ENCODE measurements at regions not wholly inside any gene's neighbourhood (a gene's known extent, or its start where the extent isn't known, plus 50 kb on each side); places are given as distances from the start of the nearest gene placed in this dataset.
"Not testable (repeated sequence)": the region's sequence is repeated elsewhere in the genome, so short reads cannot be mapped to it uniquely, and the experiment has no call there.

DNA sequence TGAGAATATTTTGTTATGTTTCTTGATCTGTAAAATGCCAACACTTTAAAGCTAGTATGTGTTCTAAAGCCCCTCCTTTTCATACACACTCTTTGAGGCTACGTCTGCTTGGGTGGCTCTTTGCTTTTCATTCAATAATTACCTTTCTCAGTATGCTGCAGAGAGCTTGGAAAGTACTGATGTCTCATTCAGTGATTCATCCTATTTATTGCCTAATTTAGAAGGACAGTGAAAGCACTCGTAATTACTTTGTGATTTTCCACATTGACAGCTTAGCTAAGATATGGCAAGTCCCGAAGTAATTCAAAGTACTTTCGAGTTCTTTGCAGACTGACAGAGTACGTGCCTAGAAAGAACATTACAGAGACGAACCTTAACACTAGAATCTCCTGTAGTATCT lies 57.2 kb downstream of the BMP15 start:
- H3K4me1 Mint-ChIP-seq (ENCODE audit: low read depth) = no peaks in the 10 kb centered on the region
- no peaks in the 10 kb centered on the region for H3K27me3 Mint-ChIP-seq
- H3K9me3 Mint-ChIP-seq = no peaks in the 10 kb centered on the region

DNA sequence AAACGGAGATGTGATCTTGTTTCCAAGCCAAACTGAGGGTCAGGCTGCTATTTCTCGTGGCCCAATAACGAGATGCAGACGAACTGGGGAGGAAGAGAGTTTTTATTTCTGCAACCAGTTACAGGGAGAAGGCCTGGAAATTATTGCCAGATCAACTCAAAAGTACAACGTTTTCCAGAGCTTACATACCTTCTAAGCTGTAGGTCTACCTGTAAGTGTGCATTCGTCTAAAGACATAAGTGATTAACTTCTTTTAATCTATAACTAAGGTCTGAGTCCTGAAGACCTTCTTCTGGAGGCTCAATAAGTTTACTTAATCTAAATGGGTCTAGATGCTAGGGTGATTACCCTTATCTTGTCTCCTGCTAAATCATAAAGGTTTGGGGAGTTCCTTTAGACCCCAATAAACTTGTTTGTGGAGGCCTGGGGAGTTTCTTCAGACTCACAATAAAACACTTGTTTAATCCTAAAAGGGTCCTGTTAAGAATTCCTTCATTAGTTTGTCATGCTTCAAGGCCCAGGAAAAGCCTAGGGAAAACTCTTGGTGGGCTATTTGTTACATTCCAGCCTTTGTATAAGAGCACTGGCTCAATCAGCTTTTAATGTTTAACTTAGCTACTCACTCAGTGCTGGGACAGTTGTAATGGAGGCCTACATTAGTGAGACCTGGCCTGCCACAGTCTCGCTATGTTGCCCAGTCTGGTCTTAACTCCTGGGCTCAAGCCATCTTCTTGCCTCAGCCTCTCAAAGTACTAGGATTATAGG lies 58.5 kb downstream of the BMP15 start:
- H3K27ac Mint-ChIP-seq; H3K9me3 Mint-ChIP-seq; H3K27me3 Mint-ChIP-seq; H3K36me3 Mint-ChIP-seq (ENCODE audit: low read depth); H3K4me1 Mint-ChIP-seq (ENCODE audit: low read depth); H3K4me3 Mint-ChIP-seq: not testable (repeated sequence)

More for the DNA sequence above, 57.2 kb downstream of the BMP15 start:
- H3K4me3 Mint-ChIP-seq = no peak overlapping the region
- no peak overlapping the region for H3K27ac Mint-ChIP-seq
- H3K36me3 Mint-ChIP-seq (ENCODE audit: low read depth) = no peaks in the 10 kb centered on the region

DNA sequence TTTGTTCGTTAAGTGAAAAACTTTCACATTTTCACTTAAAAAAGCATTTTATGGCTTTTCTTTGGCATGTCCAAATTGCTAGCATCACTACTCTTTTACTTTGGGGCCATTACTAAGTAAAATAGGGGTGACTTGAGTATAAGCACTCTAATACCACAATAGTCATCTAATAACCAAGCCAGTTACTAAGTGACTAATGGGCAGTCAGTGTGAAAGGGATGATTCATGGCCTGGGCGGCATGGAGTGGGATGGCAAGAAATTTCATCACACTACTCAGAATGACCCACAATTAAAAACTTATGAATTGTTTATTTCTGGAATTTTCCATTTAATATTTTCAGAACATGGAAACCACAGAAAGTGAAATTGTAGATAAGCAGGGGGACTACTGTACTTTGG lies 60.9 kb downstream of the BMP15 start:
- Mint-ChIP-seq H3K27me3 (no peaks in the 10 kb centered on the region), H3K4me3 (no peak overlapping the region), H3K4me1 (ENCODE audit: low read depth) (no peaks in the 10 kb centered on the region), H3K36me3 (ENCODE audit: low read depth) (no peaks in the 10 kb centered on the region), H3K27ac (peak overlapping the region; percentile 16), H3K9me3 (no peaks in the 10 kb centered on the region)

DNA sequence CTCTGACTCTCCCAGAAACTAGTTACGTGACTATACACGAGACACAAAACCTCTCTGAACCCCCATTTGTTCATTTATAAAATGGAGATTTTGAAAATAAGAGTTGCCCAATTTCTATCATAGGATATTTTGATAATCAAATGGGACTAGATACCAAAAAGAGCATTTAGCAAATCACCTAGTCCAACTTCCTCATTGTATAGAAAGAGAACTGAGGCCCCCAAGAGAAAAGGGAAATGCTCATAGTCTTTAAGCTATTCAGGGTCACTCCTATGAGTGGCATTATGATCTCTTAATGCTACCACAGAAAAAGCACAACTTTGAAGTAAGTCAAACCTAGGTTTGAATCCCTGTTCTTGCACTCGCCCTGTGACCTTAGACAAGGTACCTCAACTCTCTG lies 62.7 kb downstream of the BMP15 start:
- Mint-ChIP-seq H3K4me3 (no peak overlapping the region), H3K27me3 (no peaks in the 10 kb centered on the region), H3K4me1 (ENCODE audit: low read depth) (no peaks in the 10 kb centered on the region), H3K27ac (no peak overlapping the region), H3K36me3 (ENCODE audit: low read depth) (no peaks in the 10 kb centered on the region), H3K9me3 (no peaks in the 10 kb centered on the region)

DNA sequence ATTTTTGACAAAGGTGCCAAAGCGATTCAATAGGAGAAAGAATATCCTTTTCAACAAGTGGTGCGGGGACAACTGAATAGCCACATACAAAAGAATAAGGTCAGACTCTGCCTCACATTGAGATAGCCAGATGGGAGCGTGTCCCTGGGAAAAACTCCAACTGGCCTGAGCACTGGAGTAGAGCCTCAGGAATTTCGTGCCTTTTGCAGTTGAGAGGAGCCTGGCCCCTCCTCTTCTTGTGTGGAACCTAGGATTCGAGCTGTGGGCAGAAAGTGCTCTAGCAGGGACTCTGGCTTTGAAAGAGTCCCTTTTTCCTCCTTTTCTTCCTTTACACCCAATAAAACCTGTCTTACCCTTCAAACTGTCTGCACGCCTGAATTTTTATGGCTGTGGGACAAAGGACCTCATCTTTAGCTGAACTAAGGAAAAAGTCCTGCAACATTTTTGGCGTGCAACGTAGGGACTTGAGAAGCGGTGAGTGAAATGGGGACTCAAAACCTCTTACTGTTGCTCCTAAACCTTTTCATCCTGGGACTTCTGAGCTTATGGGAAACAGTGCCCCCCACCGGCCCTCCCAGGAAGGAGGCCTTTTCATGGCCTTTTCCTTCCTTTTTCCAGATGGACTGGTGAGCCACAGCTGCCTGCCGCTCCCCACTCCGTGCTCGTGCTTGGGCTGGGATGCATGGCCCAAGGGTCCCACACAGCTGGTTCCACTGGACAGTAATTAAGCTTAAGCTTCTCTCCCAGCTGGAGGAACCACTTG lies 68.6 kb downstream of the BMP15 start:
- Mint-ChIP-seq H3K4me3 (no peak overlapping the region), H3K4me1 (ENCODE audit: low read depth) (no peaks in the 10 kb centered on the region), H3K36me3 (ENCODE audit: low read depth) (no peaks in the 10 kb centered on the region), H3K27ac (no peak overlapping the region), H3K9me3 (no peaks in the 10 kb centered on the region), H3K27me3 (no peaks in the 10 kb centered on the region)

DNA sequence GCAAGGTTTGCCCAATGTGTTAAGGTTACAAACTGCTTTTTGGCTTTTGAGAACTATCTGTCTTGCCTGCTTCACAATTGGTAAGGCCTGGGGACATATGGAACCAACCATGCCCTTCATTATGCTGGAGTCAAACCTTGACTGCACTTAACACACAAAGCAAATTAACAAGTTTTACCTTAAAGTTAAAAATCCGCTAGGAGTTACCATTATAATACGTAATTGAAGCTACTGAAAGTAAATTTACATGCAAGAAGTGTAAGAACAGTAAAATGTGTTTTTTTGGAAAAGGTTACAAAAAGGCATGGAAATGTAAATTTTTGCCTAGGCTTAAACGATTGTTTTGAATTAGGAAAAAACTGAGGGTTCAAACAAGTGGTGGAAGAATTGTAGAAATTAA lies 69.7 kb downstream of the BMP15 start:
- Mint-ChIP-seq H3K36me3 (ENCODE audit: low read depth) (no peaks in the 10 kb centered on the region), H3K27me3 (no peaks in the 10 kb centered on the region), H3K4me3 (no peak overlapping the region), H3K9me3 (no peaks in the 10 kb centered on the region), H3K27ac (no peak overlapping the region), H3K4me1 (ENCODE audit: low read depth) (no peaks in the 10 kb centered on the region)

DNA sequence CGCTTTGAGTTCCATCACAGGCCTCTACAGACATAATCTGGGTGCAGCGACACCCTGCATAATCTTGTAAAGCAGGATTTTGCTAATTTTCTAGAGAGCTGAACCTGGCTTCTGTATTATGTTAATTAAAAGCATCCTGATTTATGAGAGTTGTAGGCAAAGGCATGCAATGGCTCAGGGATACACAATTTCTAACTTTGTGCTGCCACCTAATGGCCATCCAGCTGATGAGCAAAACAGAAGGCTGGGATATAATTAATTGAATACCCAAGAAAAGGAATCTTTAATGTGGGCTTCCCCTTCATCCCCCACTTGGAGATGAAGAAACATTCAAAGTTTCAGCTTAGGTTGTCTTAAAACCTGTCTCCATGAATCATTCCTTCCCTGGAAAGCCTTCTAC lies 78.1 kb downstream of the BMP15 start:
- Mint-ChIP-seq H3K36me3 (ENCODE audit: low read depth) (no peaks in the 10 kb centered on the region), H3K27ac (no peak overlapping the region), H3K9me3 (no peaks in the 10 kb centered on the region), H3K4me1 (ENCODE audit: low read depth) (no peaks in the 10 kb centered on the region), H3K4me3 (no peak overlapping the region), H3K27me3 (no peaks in the 10 kb centered on the region)

DNA sequence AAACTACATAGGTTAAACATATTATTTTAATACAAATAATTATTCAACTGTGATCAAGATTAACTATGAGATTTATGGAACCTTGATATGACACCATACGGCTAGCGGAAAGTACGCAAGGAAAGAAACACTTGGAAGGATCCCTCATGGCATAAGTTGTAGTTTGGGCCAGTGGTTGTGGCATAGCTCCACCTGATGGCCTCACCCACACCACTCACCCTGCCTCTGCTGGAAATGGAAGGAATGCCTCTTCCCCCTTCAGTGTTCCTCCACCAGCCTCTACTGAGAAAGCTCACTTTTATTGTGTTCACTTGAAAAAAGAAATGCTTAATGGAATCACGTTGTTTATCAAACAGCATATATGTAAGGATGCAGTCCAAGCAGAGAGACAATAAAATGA lies 86.4 kb downstream of the BMP15 start:
- no peak overlapping the region for H3K27ac Mint-ChIP-seq
- no peak overlapping the region for H3K4me3 Mint-ChIP-seq
- no peaks in the 10 kb centered on the region for H3K4me1 Mint-ChIP-seq (ENCODE audit: low read depth)
- no peaks in the 10 kb centered on the region for H3K9me3 Mint-ChIP-seq
- H3K36me3 Mint-ChIP-seq (ENCODE audit: low read depth) = no peaks in the 10 kb centered on the region
- H3K27me3 Mint-ChIP-seq = peaks cover 3% of the 10 kb centered on the region

DNA sequence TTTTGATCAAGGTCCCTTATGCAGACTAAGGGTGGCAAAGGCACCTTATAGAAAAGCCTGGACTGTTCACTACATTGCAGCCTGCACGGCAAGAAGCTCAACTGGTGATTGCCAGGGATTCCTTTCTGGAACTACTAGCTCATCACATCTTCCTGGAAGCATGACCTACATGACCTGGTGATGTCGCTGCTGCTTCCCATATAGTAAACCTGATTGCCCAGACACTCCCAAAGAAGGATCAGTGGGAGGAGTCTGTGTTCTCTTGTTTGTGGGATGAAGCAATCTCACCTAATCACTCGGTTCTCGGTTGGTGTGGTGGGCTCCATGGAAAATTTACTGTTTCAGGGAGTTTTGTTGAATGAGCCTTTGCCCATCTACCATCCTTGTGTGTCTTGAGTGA lies 89.8 kb downstream of the BMP15 start:
- not testable (repeated sequence) for H3K4me3 Mint-ChIP-seq; H3K27ac Mint-ChIP-seq; H3K4me1 Mint-ChIP-seq (ENCODE audit: low read depth); H3K9me3 Mint-ChIP-seq; H3K36me3 Mint-ChIP-seq (ENCODE audit: low read depth); H3K27me3 Mint-ChIP-seq

DNA sequence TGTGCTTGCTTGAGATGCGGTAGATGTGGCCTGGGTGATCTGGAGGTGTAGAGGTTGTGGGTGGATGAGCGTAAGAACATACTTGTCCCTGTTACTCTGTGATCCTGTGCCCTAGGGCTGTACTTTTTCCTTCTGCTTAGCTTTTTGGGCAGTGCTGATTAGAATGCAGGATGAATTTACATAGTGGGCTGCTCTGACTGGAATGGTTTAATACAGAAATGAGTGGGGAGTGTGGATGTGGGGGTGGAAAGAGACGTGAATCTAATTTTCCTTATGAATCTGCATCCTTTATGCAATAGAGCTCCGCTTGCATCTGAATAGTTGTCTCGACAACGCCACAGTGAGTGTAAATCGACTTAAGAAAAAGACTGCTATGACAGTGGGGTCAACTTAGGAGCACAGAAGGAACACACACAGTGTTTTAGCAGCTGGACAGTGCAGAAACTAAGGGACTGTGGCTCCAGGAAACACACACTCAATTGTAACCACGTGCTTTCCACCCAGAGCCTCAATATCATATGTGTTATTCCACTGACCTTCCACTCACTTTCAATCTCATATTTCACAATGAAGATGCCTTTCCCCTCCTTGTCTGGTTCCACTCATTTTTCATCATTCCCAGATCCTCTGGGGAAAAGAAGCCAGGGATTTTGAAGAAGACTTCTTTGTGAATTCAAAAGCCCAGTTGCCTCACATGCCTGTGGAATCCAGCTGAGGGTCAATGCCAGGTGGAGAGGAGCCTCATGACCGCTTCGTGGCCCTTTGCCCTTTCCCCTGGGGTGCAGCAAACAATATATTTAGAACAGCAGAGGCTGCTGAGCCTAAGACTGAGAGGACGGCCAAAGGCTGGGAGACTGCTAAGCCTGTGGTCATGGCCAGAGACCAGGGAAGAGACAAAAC lies 91.4 kb downstream of the BMP15 start:
- not testable (repeated sequence) for H3K36me3 Mint-ChIP-seq (ENCODE audit: low read depth); H3K4me3 Mint-ChIP-seq; H3K27ac Mint-ChIP-seq; H3K9me3 Mint-ChIP-seq; H3K4me1 Mint-ChIP-seq (ENCODE audit: low read depth); H3K27me3 Mint-ChIP-seq

DNA sequence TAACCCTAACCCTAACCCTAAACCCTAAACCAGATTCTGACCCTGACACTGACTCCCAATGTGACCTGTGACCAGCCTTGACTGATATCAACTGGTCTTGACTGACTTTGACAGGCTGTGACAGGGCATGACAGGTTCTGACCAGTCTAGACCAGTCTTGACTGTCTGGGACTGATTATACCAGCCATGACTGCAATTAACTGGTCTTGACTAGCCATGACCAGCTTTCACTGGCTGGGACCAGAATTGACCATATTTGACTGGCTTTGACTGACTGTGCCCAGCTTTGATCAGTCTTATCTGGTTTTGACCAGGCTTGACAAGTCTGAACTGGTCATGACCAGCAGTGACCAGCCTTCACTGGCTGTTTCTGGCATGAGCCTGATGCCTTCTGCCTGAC lies 95.5 kb downstream of the BMP15 start:
- Mint-ChIP-seq H3K27me3 (no peaks in the 10 kb centered on the region), H3K27ac (no peak overlapping the region), H3K9me3 (no peaks in the 10 kb centered on the region), H3K36me3 (ENCODE audit: low read depth) (no peaks in the 10 kb centered on the region), H3K4me1 (ENCODE audit: low read depth) (no peaks in the 10 kb centered on the region), H3K4me3 (no peak overlapping the region)

DNA sequence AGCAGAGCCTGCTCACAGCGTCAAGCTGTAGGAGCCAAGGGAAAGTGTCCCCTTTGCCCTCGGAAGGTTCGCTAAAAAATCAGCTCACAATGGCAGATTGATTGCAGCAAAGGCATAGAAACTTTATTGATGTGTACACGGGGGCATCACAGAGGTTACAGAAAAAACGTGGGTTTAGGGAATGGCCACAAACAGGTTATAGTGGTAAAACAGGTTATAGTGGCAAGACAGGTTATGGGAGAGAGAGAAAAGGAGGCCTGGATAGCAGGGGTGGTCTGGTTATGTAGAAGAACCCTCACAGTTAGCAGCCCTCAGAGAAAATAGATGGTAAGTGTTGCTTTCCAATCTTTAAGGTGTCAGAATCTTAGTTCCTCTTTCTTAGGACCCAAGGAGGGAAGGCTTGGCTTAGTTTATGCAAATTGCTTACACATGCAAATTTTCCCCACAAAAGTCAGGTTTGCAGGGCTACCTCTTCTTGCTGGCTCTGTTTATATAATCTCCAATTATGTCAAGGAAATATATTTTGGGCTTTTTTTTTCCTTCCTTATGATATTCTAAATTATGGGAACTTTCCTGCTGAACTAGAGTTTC lies 113.7 kb downstream of the BMP15 start:
- Mint-ChIP-seq H3K27ac (no peak overlapping the region), H3K4me3 (no peak overlapping the region), H3K9me3 (no peaks in the 10 kb centered on the region), H3K36me3 (ENCODE audit: low read depth) (no peaks in the 10 kb centered on the region), H3K27me3 (no peaks in the 10 kb centered on the region), H3K4me1 (ENCODE audit: low read depth) (no peaks in the 10 kb centered on the region)

DNA sequence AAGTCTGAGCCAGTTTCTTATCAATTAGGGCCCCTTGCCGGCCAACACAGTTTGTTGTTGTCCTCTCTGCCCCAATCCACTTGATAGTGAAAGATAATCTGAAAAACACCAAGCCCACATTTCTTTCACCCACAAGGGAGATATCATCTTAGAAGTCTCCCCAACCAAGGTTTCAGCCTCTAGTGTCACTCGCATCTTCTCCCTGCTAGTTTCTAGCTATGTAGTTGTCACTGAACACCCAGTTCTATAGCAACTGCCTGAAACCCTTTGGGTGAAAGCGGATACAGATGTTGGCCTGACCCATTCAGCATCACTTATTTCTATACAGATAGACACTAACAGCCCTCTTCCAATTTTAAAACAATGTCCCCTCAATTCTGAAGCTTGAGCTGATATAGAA lies 116.3 kb downstream of the BMP15 start:
- H3K36me3 Mint-ChIP-seq (ENCODE audit: low read depth) = no peaks in the 10 kb centered on the region
- no peaks in the 10 kb centered on the region for H3K27me3 Mint-ChIP-seq
- no peaks in the 10 kb centered on the region for H3K9me3 Mint-ChIP-seq

DNA sequence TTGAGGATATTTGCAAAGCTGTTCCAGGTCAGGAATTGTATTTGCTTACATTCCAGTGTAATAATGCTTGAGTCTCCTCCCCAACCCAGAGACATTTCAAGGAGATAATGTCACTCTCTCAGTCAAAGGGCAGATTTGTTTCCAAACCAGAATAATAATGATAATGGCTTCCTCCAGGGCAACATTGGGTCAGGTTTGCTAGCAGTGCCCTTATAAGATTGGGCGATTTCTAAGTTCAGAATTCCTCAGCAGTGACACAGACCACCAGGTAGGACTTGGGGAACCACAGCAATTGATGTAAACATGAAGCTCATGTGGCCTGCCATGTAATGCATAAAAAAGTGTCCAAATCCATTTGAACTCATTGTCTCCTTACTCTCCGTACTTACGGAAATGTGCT lies 125.2 kb downstream of the BMP15 start:
- no peak overlapping the region for H3K4me3 Mint-ChIP-seq
- H3K27ac Mint-ChIP-seq = no peak overlapping the region
- peaks cover 9% of the 10 kb centered on the region for H3K27me3 Mint-ChIP-seq
- H3K4me1 Mint-ChIP-seq (ENCODE audit: low read depth) = no peaks in the 10 kb centered on the region
- no peaks in the 10 kb centered on the region for H3K36me3 Mint-ChIP-seq (ENCODE audit: low read depth)
- H3K9me3 Mint-ChIP-seq = no peaks in the 10 kb centered on the region

More for the DNA sequence above, 116.3 kb downstream of the BMP15 start:
- Mint-ChIP-seq H3K4me3 (no peak overlapping the region), H3K27ac (no peak overlapping the region), H3K4me1 (ENCODE audit: low read depth) (no peaks in the 10 kb centered on the region)

DNA sequence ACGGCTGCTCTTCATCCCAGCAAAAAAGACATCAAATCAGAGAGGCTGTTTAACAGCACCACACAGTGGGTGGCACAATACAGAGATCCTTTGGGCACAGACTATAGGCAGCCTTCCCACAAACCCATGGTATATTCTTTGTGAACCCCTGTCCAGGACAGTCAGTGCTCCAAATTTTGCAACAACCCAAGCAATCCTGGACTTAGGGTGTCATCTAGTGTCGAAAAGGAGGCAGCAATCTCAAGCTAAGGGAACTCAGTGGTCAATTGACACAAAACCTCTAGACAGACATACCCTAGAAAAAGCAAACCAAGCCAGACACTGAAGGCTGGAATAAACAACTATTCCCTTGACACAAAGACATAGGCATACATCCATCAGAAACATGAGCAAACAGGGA lies 137.4 kb downstream of the BMP15 start:
- Mint-ChIP-seq H3K27ac (no peak overlapping the region), H3K27me3 (peaks cover 5% of the 10 kb centered on the region), H3K36me3 (ENCODE audit: low read depth) (no peaks in the 10 kb centered on the region), H3K4me1 (ENCODE audit: low read depth) (no peaks in the 10 kb centered on the region), H3K4me3 (no peak overlapping the region), H3K9me3 (no peaks in the 10 kb centered on the region)

Measured in stimulated activated naive CD8-positive, alpha-beta T cell treated with anti-CD3 and anti-CD28 coated beads, Interleukin-15, Interleukin-2, amounts not matched to agents 100 ng/mL and 50 ng/mL, for 24 hours (primary cell).